Endothelial cell of umbilical vein (primary cell): ENCODE measurements at regions not wholly inside any gene's neighbourhood (a gene's known extent, or its start where the extent isn't known, plus 50 kb on each side); places are given as distances from the start of the nearest gene placed in this dataset.

Source experiments
- BruUV-seq: library from RNA; stranded (reverse); fragments of 400-500 nt; replicated peaks from 2 replicates; lab custom pipeline; 2021; lab: Mats Ljungman, UMichigan
- CTCF ChIA-PET: fragments of 300-600, 350-600 bp; sonication (Branson Sonifier 250); formaldehyde crosslinking; loops from one replicate; lab custom pipeline; 2021; ENCODE audit warnings: antibody characterized with exemption, inconsistent platforms; lab: Charles Lee
- POLR2A ChIA-PET: fragments of 300-600, 350-600 bp; sonication (Branson Sonifier 250); formaldehyde crosslinking; loops from one replicate; lab custom pipeline; 2021; ENCODE audit warnings: antibody characterized with exemption, inconsistent platforms; lab: Charles Lee
- DNase-seq: peaks from one replicate; pipeline ENCODE4 v3.0.0-alpha.2; 2011; ENCODE audit warnings: low read depth, low spot score
- FAIRE-seq: peaks from 2 replicates; lab custom pipeline; 2011; peaks lifted over from hg19 to GRCh38; lab: Jason Lieb, UNC
- H2AFZ ChIP-seq: 2 replicates; pipeline ENCODE4 v1.6.0; 2012; ENCODE audit warnings: low read depth, low read length, control low read depth, inconsistent platforms
- H3K27ac ChIP-seq: 2 replicates; pipeline ENCODE4 v1.5.1; 2011; ENCODE audit warnings: low read depth, mild to moderate bottlenecking, control low read depth, low read length, moderate library complexity; ENCODE audit not compliant: insufficient read depth
- H3K27me3 ChIP-seq, 2 experiments: 2 replicates each; pipeline versions ENCODE4 v1.6.0 to v1.6.1; 2011; ENCODE audit warnings: low read length in 2 of 2, mixed read lengths in 1 of 2; ENCODE audit not compliant: control insufficient read depth in 2 of 2, insufficient read depth in 2 of 2
- H3K36me3 ChIP-seq, 2 experiments: 2 replicates in 1 of 2; 3 replicates in 1 of 2; pipeline ENCODE4 v1.5.1; 2011; ENCODE audit warnings: low read length in 2 of 2, mild to moderate bottlenecking in 1 of 2, moderate library complexity in 1 of 2; ENCODE audit not compliant: control insufficient read depth in 2 of 2, insufficient read depth in 2 of 2; ENCODE audit errors: extremely low read depth in 1 of 2
- H3K4me1 ChIP-seq: 3 replicates; pipeline ENCODE4 v1.5.1; 2011; ENCODE audit warnings: mild to moderate bottlenecking, low read length; ENCODE audit not compliant: control insufficient read depth, insufficient read depth; ENCODE audit errors: extremely low read depth
- H3K4me2 ChIP-seq: 2 replicates; pipeline ENCODE4 v1.6.1; 2011; ENCODE audit warnings: low read length, control low read depth, mixed read lengths; ENCODE audit not compliant: insufficient read depth
- H3K4me3 ChIP-seq, 3 experiments: fragments of 200-600 bp in 1 of 3; sonication (generic), shearing (Covaris generic) in 1 of 3; replicated peaks in 1 of 3; 2 replicates each; pipeline ENCODE4 v1.5.1; 2011 to 2016; ENCODE audit warnings: control low read depth in 3 of 3, low read length in 3 of 3, mild to moderate bottlenecking in 2 of 3, inconsistent platforms in 1 of 3, low read depth in 1 of 3, moderate library complexity in 1 of 3; ENCODE audit not compliant: insufficient read depth in 1 of 3
- H3K79me2 ChIP-seq: 2 replicates; pipeline ENCODE4 v1.6.0; 2012; ENCODE audit warnings: low read length, inconsistent platforms; ENCODE audit not compliant: control insufficient read depth, insufficient read depth
- H3K9ac ChIP-seq: replicated peaks from 2 replicates; pipeline ENCODE3; 2011; ENCODE audit warnings: low read length, control low read depth; ENCODE audit not compliant: insufficient read depth; ENCODE audit errors: extremely low read depth
- H3K9me1 ChIP-seq: replicated peaks from 3 replicates; pipeline ENCODE4 v1.6.0; 2011; ENCODE audit warnings: mild to moderate bottlenecking, low read length; ENCODE audit not compliant: control insufficient read depth, insufficient read depth; ENCODE audit errors: extremely low read depth
- H3K9me3 ChIP-seq: replicated peaks from 2 replicates; pipeline ENCODE4 v1.5.1; 2012; ENCODE audit warnings: low read length, inconsistent platforms; ENCODE audit not compliant: control insufficient read depth, insufficient read depth
- H4K20me1 ChIP-seq: replicated peaks from 2 replicates; pipeline ENCODE3; 2011; ENCODE audit warnings: mild to moderate bottlenecking, low read length; ENCODE audit not compliant: control insufficient read depth, insufficient read depth; ENCODE audit errors: extremely low read depth
- CTCF ChIP-seq, 2 donors: IDR thresholded peaks; 1 replicate in 1 of 2; 2 replicates in 1 of 2; pipeline ENCODE4 v1.5.1; 2011; ENCODE audit warnings: low read length in 2 of 2, mild to moderate bottlenecking in 2 of 2, moderate library complexity in 2 of 2, control low read depth in 1 of 2, inconsistent platforms in 1 of 2, low read depth in 1 of 2; ENCODE audit not compliant: insufficient read depth in 1 of 2; ENCODE audit errors: extremely low read depth in 1 of 2
- EZH2 ChIP-seq: IDR thresholded peaks from 2 replicates; pipeline ENCODE4 v1.6.1; 2012; ENCODE audit warnings: borderline replicate concordance, low read depth, mild to moderate bottlenecking, moderate library complexity, low read length, inconsistent platforms; ENCODE audit not compliant: severe bottlenecking
- FOS ChIP-seq: IDR thresholded peaks from 2 replicates; pipeline ENCODE4 v1.6.1; 2011; ENCODE audit warnings: mild to moderate bottlenecking, low read length, moderate library complexity, borderline replicate concordance; ENCODE audit not compliant: insufficient read depth
- GATA2 ChIP-seq: IDR thresholded peaks from 2 replicates; pipeline ENCODE4 v1.7.0; 2011; ENCODE audit warnings: low read depth, mild to moderate bottlenecking, moderate library complexity, mixed read lengths, low read length; ENCODE audit not compliant: insufficient read length, insufficient read depth
- JUN ChIP-seq: IDR thresholded peaks from 2 replicates; pipeline ENCODE4 v1.6.1; 2011; ENCODE audit warnings: borderline replicate concordance, low read depth; ENCODE audit not compliant: insufficient read length, insufficient read depth
- MYC ChIP-seq: IDR thresholded peaks from one replicate; pipeline ENCODE4 v1.6.1; 2011; ENCODE audit warnings: mild to moderate bottlenecking, low read depth, low read length
- POLR2A ChIP-seq: IDR thresholded peaks from 2 replicates; pipeline ENCODE4 v1.6.1; 2012; ENCODE audit warnings: low read depth, mild to moderate bottlenecking, control low read depth, low read length
- POLR2AphosphoS5 ChIP-seq: IDR thresholded peaks from 2 replicates; pipeline ENCODE4 v1.6.1; 2012; ENCODE audit warnings: low read depth, mild to moderate bottlenecking, control low read depth, low read length, moderate library complexity; ENCODE audit not compliant: insufficient read depth
- dilution Hi-C: fragments of 300-500 bp; cut with MboI; formaldehyde crosslinking; loops from one replicate; pipeline ENCODE4 v1.15.0; 2019; ENCODE audit warnings: low sequenced_read_pairs; ENCODE audit not compliant: extremely low pct_ligation_motif_present
- intact Hi-C: fragments of 100-400 bp; cut with micrococcal nuclease; formaldehyde crosslinking; loops from one replicate; pipeline ENCODE4 v1.10.0; 2022
- TF ChIP-seq, protein P1 (sequence below): IDR thresholded peaks from 2 replicates; pipeline ENCODE4 v1.6.1; 2011; ENCODE audit not compliant: insufficient read depth, insufficient read length

GRCh38 chr3:73197187-73197586 lies 135.7 kb downstream of the EBLN2 start:
- Histone ChIP-seq H2AFZ (no peak overlapping the region), H3K27me3 (no peaks in the 10 kb centered on the region), H3K4me3 (no peak overlapping the region), H3K9ac (no peak overlapping the region), H3K79me2 (no peaks in the 10 kb centered on the region), H3K9me1 (no peaks in the 10 kb centered on the region), H3K4me2 (no peak overlapping the region), H3K27ac (no peak overlapping the region), H3K9me3 (no peaks in the 10 kb centered on the region), H3K36me3 (no peaks in the 10 kb centered on the region), H4K20me1 (no peaks in the 10 kb centered on the region), H3K4me1 (no peaks in the 10 kb centered on the region)
- no TSS peak for BruUV-seq
- POLR2A ChIA-PET, result no interaction called here
- TF ChIP-seq POLR2A, result no peak
- no peak for TF ChIP-seq GATA2
- TF ChIP-seq POLR2AphosphoS5, result no peak
- no peak for TF ChIP-seq MYC
- TF ChIP-seq, protein P1, sequence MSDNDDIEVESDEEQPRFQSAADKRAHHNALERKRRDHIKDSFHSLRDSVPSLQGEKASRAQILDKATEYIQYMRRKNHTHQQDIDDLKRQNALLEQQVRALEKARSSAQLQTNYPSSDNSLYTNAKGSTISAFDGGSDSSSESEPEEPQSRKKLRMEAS, result no peak
- no peak for TF ChIP-seq JUN
- no peak for TF ChIP-seq EZH2
- TF ChIP-seq FOS, result no peak
- TF ChIP-seq CTCF (IDR thresholded peaks at IDR 0.05; ENCODE audit: extremely low read depth in 1 of 2, insufficient read depth in 1 of 2, low read depth in 1 of 2, low read length in 2 of 2), result no peak
- intact Hi-C loops (no loop called here), dilution Hi-C loops (no loop called here)
- CTCF ChIA-PET, result interaction anchor here (0.8 kb wide), 1 partner anchor 10 kb away, joined by 4 read pairs; no protein-coding TSS in a partner anchor
- FAIRE-seq (no peak), DNase-seq (no peak)
